ENCODE measurements at regions not wholly inside any gene's neighbourhood (a gene's known extent, or its start where the extent isn't known, plus 50 kb on each side); places are given as distances from the start of the nearest gene placed in this dataset.

GRCh38 chr5:172541099-172541772 is 86.9 kb upstream of the SH3PXD2B start:
- no peak for DNase-seq (ENCODE audit: unreplicated experiment)
- H3K4me1 Mint-ChIP-seq (ENCODE audit: insufficient read depth, unreplicated experiment): no peaks in the 10 kb centered on the region
- intact Hi-C loops (cut with micrococcal nuclease): loop anchor here (2.0 kb wide), 1 partner anchor 16 kb away; no protein-coding TSS in a partner anchor
- H3K9me3 Mint-ChIP-seq (ENCODE audit: unreplicated experiment): no peaks in the 10 kb centered on the region
- CTCF ChIA-PET: interaction anchor here (0.7 to 1.2 kb wide), 5 partner anchors 16 to 157 kb away, joined by 3 to 5 read pairs (median 3); no protein-coding TSS in a partner anchor
- H3K4me3 Mint-ChIP-seq (ENCODE audit: unreplicated experiment): no peak overlapping the region
- POLR2A ChIA-PET: interaction anchor here (0.5 to 2.6 kb wide), 4 partner anchors 17 to 96 kb away, joined by 3 to 10 read pairs (median 4); no protein-coding TSS in a partner anchor
- no peak for TF ChIP-seq CTCF (IDR thresholded peaks at IDR 0.05; ENCODE audit: unreplicated experiment)
- H3K36me3 Mint-ChIP-seq (ENCODE audit: insufficient read depth, unreplicated experiment): no peaks in the 10 kb centered on the region
- H3K27ac Mint-ChIP-seq (ENCODE audit: low read depth, unreplicated experiment): no peak overlapping the region
- H3K27me3 Mint-ChIP-seq (ENCODE audit: insufficient read depth, unreplicated experiment): peaks cover 21% of the 10 kb centered on the region
- BruUV-seq (replicated peaks): no TSS peak

GRCh38 chr5:172540099-172540870 is 86.0 kb upstream of the SH3PXD2B start:
- CTCF ChIA-PET: interaction anchor here (0.6 to 1.1 kb wide), 6 partner anchors 9 to 157 kb away, joined by 3 to 4 read pairs (median 3); no protein-coding TSS in a partner anchor
- no peaks in the 10 kb centered on the region for H3K9me3 Mint-ChIP-seq (ENCODE audit: unreplicated experiment)
- H3K4me3 Mint-ChIP-seq (ENCODE audit: unreplicated experiment): no peak overlapping the region
- no peak for TF ChIP-seq CTCF (IDR thresholded peaks at IDR 0.05; ENCODE audit: unreplicated experiment)
- H3K27me3 Mint-ChIP-seq (ENCODE audit: insufficient read depth, unreplicated experiment): peaks cover 11% of the 10 kb centered on the region
- H3K36me3 Mint-ChIP-seq (ENCODE audit: insufficient read depth, unreplicated experiment): no peaks in the 10 kb centered on the region
- H3K4me1 Mint-ChIP-seq (ENCODE audit: insufficient read depth, unreplicated experiment): no peaks in the 10 kb centered on the region
- intact Hi-C loops (cut with micrococcal nuclease): loop anchor here (2.0 kb wide), 1 partner anchor 17 kb away; no protein-coding TSS in a partner anchor
- POLR2A ChIA-PET: interaction anchor here (0.5 to 2.6 kb wide), 3 partner anchors 16 to 26 kb away, joined by 3 to 10 read pairs (median 5); no protein-coding TSS in a partner anchor
- DNase-seq (ENCODE audit: unreplicated experiment): no peak
- no peak overlapping the region for H3K27ac Mint-ChIP-seq (ENCODE audit: low read depth, unreplicated experiment)
- BruUV-seq (replicated peaks): no TSS peak

GRCh38 chr5:172535108-172535445 is 80.8 kb upstream of the SH3PXD2B start:
- Mint-ChIP-seq H3K36me3 (ENCODE audit: insufficient read depth, unreplicated experiment) (no peaks in the 10 kb centered on the region), H3K9me3 (ENCODE audit: unreplicated experiment) (no peaks in the 10 kb centered on the region), H3K27ac (ENCODE audit: low read depth, unreplicated experiment) (peak overlapping the region; percentile 93), H3K4me1 (ENCODE audit: insufficient read depth, unreplicated experiment) (peaks cover 27% of the 10 kb centered on the region), H3K4me3 (ENCODE audit: unreplicated experiment) (no peak overlapping the region), H3K27me3 (ENCODE audit: insufficient read depth, unreplicated experiment) (no peaks in the 10 kb centered on the region)
- no peak for TF ChIP-seq CTCF (IDR thresholded peaks at IDR 0.05; ENCODE audit: unreplicated experiment)
- DNase-seq (ENCODE audit: unreplicated experiment): no peak
- ChIA-PET CTCF (interaction anchor here (0.5 to 3.7 kb wide), 7 partner anchors 28 to 162 kb away, joined by 3 to 16 read pairs (median 4); no protein-coding TSS in a partner anchor), POLR2A (interaction anchor here (0.5 to 5.6 kb wide), 14 partner anchors 12 to 527 kb away, joined by 3 to 76 read pairs (median 3); no protein-coding TSS in a partner anchor)
- intact Hi-C loops (cut with micrococcal nuclease): no loop called here
- no TSS peak for BruUV-seq (replicated peaks)
